Activated T-cell treated with anti-CD3 and anti-CD28 coated beads, Interleukin-2, amount 50 U/mL, for 4 hours (primary cell): ENCODE measurements at regions not wholly inside any gene's neighbourhood (a gene's known extent, or its start where the extent isn't known, plus 50 kb on each side); places are given as distances from the start of the nearest gene placed in this dataset.

Experiments used
- ATAC-seq, 2 donors: fragments of 200-7000 bp; cut with Tn5 transposase; one replicate each; pipeline ENCODE4 v1.10.0; 2021
- DNase-seq: peaks from one replicate; pipeline ENCODE4 v3.0.0-alpha.2; 2020
- H3K27me3 Mint-ChIP-seq: one replicate; pipeline ENCODE4 v1.8.0; 2021; ENCODE audit warnings: low read depth, mixed read lengths
- H3K36me3 Mint-ChIP-seq: one replicate; pipeline ENCODE4 v1.8.0; 2022; ENCODE audit warnings: mixed read lengths; ENCODE audit not compliant: insufficient read depth
- H3K4me1 Mint-ChIP-seq: one replicate; pipeline ENCODE4 v1.8.0; 2021; ENCODE audit warnings: low read depth, mixed read lengths
- H3K4me3 Mint-ChIP-seq: one replicate; pipeline ENCODE4 v1.8.0; 2021; ENCODE audit warnings: mild to moderate bottlenecking, moderate library complexity, mixed read lengths
- H3K9me3 Mint-ChIP-seq: one replicate; pipeline ENCODE4 v1.8.0; 2021; ENCODE audit warnings: mixed read lengths

DNA sequence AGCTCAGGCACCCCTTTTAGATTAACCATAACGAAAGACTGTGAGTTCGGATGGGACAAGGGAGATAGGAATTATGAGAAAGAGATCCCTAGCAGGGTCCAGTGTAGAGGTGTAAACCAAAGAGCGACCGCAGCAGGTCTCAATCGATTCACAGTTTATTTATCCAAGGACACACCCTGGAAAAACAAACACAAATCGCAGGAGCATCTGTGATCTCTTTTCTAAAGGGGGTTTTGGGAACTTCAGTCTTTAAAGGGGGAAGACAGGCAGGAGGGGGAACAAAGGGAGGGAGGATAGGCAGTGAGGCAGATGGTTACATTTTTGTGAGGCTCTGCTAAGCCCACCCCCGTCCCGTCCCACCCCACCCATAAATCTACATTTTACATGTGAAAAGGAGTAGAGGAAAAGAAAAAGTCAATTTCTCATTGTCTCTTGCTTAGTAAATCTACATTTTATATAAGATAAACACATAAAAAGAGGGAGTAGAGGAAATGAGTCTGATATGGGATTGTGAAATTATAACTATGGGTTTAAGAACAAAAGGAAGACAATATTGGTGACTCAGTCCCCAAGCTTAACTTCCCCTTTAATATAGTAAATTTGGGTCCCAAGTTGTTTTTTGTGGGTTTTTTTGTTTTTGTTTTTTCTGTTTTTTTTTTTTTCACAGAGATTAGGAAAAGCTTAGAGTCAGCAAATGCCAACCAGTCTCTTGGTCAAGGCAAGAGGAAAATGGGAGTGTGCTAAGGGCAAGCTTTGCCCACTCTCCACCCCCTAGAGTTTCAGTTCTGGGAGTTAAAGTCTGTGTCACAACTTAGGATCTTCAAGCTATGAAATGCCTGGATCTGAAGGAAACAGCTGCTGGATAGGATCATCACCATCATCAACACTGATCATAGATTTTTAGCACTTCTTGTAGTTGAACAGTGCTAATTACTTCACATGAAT, 160.9 kb upstream of the CDH5 start:
- Mint-ChIP-seq H3K36me3 (no peaks in the 10 kb centered on the region), H3K4me3 (no peak overlapping the region), H3K9me3 (no peaks in the 10 kb centered on the region), H3K27me3 (peaks cover 17% of the 10 kb centered on the region), H3K4me1 (no peaks in the 10 kb centered on the region)
- DNase-seq: no peak
- no peak for ATAC-seq

DNA sequence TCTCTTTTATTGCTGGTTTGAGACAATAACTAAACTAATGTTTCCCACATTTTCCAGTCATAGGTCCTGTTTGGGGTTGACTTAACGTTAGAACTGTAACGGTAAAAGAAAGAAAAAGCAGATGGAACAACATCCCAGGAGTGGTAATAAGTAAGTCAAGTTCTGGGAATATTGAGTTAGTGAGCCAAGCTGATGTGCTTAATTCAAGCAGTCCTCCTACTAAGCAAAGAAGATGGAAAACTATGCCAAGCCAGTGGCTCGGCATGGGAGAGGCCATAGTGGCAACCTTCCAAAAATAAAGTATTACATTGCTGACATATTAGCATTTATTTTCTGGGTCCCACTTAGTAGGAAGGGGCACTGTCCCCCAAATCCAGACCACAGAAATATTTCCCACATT, 161.7 kb upstream of the CDH5 start:
- H3K4me1 Mint-ChIP-seq: no peaks in the 10 kb centered on the region
- no peak overlapping the region for H3K4me3 Mint-ChIP-seq
- no peaks in the 10 kb centered on the region for H3K9me3 Mint-ChIP-seq
- DNase-seq (no peak), ATAC-seq (no peak)
- H3K27me3 Mint-ChIP-seq: peaks cover 12% of the 10 kb centered on the region
- H3K36me3 Mint-ChIP-seq: no peaks in the 10 kb centered on the region

DNA sequence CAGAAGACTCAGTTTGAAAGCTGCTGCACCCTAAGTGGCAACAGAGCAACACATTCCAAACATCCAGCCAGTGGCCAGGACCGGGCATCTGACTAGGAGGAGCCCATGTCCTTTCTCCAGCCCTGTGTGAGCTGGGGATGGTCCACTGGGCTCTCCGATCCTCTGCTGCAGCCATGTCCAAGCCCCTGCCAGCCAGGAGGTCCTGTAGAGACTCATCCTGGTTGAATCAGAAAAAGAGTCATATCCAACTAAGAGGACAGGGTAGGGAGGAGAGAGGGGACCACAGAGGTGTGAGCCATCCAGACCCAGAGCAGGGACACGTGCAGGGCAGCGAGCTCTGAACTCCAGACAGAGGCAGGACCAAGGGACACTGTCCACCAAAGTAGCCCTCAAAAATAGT, 163.0 kb upstream of the CDH5 start:
- H3K27me3 Mint-ChIP-seq: peaks cover 12% of the 10 kb centered on the region
- no peak for ATAC-seq
- no peaks in the 10 kb centered on the region for H3K9me3 Mint-ChIP-seq

DNA sequence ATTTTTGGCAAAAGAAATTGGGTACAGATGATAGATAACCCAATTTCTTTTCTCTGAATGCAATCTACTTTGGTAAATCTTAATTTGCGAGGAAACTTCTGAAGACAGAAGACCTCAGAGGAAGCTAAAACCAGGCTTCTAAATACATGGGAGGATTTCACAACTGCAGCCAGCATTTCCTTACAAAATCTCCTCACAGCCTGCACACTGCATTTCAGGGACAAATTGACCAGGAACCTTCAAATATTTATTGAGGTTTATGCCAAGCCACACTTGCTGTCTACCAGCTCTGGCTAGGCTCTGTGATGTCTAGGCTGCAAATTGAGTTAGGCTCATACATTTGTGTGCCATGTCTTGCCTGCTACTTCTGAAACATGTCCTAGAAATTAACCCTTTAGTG, 167.3 kb upstream of the CDH5 start:
- DNase-seq (no peak), ATAC-seq (no peak)
- no peaks in the 10 kb centered on the region for H3K4me1 Mint-ChIP-seq
- no peaks in the 10 kb centered on the region for H3K9me3 Mint-ChIP-seq
- peaks cover 4% of the 10 kb centered on the region for H3K27me3 Mint-ChIP-seq
- H3K4me3 Mint-ChIP-seq: no peak overlapping the region
- no peaks in the 10 kb centered on the region for H3K36me3 Mint-ChIP-seq

More for the DNA sequence above, 163.0 kb upstream of the CDH5 start:
- no peaks in the 10 kb centered on the region for H3K36me3 Mint-ChIP-seq
- DNase-seq: no peak
- H3K4me3 Mint-ChIP-seq: no peak overlapping the region
- H3K4me1 Mint-ChIP-seq: no peaks in the 10 kb centered on the region

DNA sequence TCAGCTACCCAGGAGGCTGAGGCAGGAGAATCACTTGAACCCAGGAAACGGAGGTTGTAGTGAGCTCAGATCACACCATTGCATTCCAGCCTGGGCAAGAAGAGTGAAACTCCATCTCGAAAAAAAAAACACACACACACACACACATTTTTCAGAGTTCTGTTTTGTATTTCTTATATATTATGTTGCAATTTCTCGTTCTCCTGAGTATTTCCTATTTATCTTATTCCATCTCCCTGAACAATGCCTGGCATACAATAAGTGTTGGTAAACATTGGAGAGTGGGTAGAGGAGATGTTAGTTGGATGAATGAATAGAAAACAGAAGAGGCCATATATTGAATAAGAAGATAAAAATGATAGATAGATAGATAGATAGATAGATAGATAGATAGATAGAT, 167.8 kb upstream of the CDH5 start:
- Mint-ChIP-seq H3K4me3 (no peak overlapping the region), H3K27me3 (peaks cover 1% of the 10 kb centered on the region), H3K36me3 (no peaks in the 10 kb centered on the region), H3K4me1 (no peaks in the 10 kb centered on the region), H3K9me3 (no peaks in the 10 kb centered on the region)
- ATAC-seq: no peak
- DNase-seq: no peak

- Mint-ChIP-seq H3K4me1 (no peaks in the 10 kb centered on the region), H3K4me3 (no peak overlapping the region), H3K36me3 (no peaks in the 10 kb centered on the region), H3K9me3 (no peaks in the 10 kb centered on the region), H3K27me3 (no peaks in the 10 kb centered on the region)
- DNase-seq (no peak), ATAC-seq (no peak)
Measured at GRCh38 chr16:66197668-66198278, 168.7 kb upstream of the CDH5 start.

GRCh38 chr16:66196770-66197169, 169.7 kb upstream of the CDH5 start:
- ATAC-seq (no peak), DNase-seq (no peak)
- Mint-ChIP-seq H3K9me3 (no peaks in the 10 kb centered on the region), H3K4me3 (no peak overlapping the region), H3K27me3 (no peaks in the 10 kb centered on the region), H3K4me1 (no peaks in the 10 kb centered on the region), H3K36me3 (no peaks in the 10 kb centered on the region)

- Mint-ChIP-seq H3K4me1 (no peaks in the 10 kb centered on the region), H3K36me3 (no peaks in the 10 kb centered on the region), H3K27me3 (peaks cover 5% of the 10 kb centered on the region), H3K9me3 (no peaks in the 10 kb centered on the region), H3K4me3 (no peak overlapping the region)
- ATAC-seq (no peak), DNase-seq (no peak)
Measured at GRCh38 chr16:66194866-66195265, 171.6 kb upstream of the CDH5 start.

- DNase-seq: no peak
- H3K27me3 Mint-ChIP-seq: peaks cover 13% of the 10 kb centered on the region
- no peak overlapping the region for H3K4me3 Mint-ChIP-seq
- H3K9me3 Mint-ChIP-seq: no peaks in the 10 kb centered on the region
- ATAC-seq: no peak
- no peaks in the 10 kb centered on the region for H3K4me1 Mint-ChIP-seq
- H3K36me3 Mint-ChIP-seq: no peaks in the 10 kb centered on the region
Measured at GRCh38 chr16:66193543-66194229, 172.8 kb upstream of the CDH5 start.

- H3K36me3 Mint-ChIP-seq: no peaks in the 10 kb centered on the region
- no peaks in the 10 kb centered on the region for H3K4me1 Mint-ChIP-seq
- H3K9me3 Mint-ChIP-seq: no peaks in the 10 kb centered on the region
- no peak for ATAC-seq
- peaks cover 26% of the 10 kb centered on the region for H3K27me3 Mint-ChIP-seq
- no peak overlapping the region for H3K4me3 Mint-ChIP-seq
- DNase-seq: no peak
Measured at GRCh38 chr16:66190411-66190810, 176.1 kb upstream of the CDH5 start.

DNA sequence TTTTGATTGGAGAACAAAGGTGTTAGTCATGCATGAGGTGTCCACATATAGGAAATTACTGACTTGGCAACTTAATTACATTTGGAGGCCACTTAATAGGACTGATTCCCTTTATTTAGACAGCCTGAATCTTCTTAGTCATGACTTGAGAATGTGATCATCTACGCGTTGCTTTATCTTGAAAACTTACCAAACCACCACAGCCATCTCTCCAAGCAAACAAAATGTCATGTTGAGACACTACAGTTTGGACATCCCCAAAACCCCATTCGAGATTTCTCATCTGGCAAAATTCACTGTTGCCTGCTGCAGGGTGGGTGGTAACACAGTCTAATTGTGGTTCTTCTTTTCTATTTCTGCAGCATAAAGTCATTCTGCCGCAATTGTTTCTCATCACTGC, 176.5 kb upstream of the CDH5 start:
- Mint-ChIP-seq H3K4me1 (no peaks in the 10 kb centered on the region), H3K4me3 (no peak overlapping the region), H3K36me3 (no peaks in the 10 kb centered on the region), H3K9me3 (no peaks in the 10 kb centered on the region), H3K27me3 (peaks cover 26% of the 10 kb centered on the region)
- ATAC-seq: no peak
- DNase-seq: no peak

DNA sequence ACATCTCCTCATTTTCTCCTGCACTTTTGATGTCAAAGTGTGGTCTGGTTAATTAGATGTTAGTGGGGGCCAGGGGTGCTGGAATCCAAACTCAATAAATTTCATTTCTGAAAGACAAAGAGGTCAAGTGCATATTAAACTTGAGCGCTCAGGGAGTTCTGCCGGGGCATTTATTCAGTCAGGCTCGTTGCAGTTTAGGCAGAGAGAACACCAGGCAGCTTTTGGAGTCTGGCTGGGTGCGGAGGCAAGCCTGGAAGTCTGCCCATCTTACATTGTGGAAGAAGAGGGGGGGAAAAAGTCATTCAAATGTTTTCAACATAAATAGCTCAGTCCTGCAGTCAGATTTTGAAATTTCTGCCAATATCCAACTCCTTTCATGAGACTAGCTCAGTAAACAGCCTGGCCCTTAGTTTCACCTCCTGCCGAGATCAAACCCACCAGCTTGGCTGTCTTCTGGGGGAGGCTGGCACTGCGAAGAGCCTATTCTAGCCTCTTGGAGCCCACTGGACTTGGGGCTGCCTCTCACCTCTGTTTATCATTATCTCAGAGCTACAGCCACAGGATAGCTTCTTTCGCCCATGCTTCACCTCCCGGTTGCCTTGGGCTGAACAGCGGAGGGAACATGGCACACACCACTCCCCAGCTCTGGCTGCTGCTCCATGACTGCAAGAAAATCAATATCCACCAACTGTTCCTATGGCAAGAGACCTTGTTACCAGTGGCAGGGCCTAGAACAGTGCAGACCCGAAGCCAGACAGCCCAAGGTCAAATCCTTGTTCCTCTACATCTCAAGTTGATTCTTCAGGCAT, 177.4 kb upstream of the CDH5 start:
- DNase-seq (no peak), ATAC-seq (no peak)
- Mint-ChIP-seq H3K36me3 (no peaks in the 10 kb centered on the region), H3K4me3 (no peak overlapping the region), H3K27me3 (peaks cover 26% of the 10 kb centered on the region), H3K9me3 (no peaks in the 10 kb centered on the region), H3K4me1 (no peaks in the 10 kb centered on the region)

DNA sequence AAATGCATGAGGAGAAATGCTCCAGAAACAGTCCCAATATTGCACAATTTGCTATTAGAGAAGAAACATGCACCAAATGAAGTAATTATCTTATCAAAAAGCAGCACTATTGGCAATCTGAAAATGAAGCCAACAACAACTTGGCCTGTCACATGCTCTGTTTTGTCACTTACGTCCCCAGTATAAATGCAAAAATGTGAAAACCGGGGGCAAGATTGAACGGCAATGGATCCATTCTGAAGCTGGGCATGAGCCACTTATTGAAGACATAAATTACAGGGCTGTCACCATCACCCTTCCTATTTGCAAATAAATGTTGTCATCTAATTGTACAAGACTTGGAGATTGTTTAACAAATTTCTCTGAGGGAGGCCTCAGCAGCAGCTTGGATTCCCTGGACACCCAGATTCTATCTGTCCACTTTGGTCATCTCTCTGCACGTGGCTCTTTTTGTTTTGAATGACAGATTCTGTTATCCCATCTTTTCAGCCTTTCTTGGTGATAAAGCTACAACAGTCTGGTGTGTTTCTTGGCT, 180.2 kb upstream of the CDH5 start:
- no peak overlapping the region for H3K4me3 Mint-ChIP-seq
- peaks cover 26% of the 10 kb centered on the region for H3K27me3 Mint-ChIP-seq
- H3K36me3 Mint-ChIP-seq: no peaks in the 10 kb centered on the region
- no peak for DNase-seq
- H3K9me3 Mint-ChIP-seq: no peaks in the 10 kb centered on the region
- ATAC-seq: no peak
- no peaks in the 10 kb centered on the region for H3K4me1 Mint-ChIP-seq

GRCh38 chr16:66182592-66182991, 183.9 kb upstream of the CDH5 start:
- no peaks in the 10 kb centered on the region for H3K4me1 Mint-ChIP-seq
- ATAC-seq (no peak), DNase-seq (no peak)
- no peaks in the 10 kb centered on the region for H3K36me3 Mint-ChIP-seq
- H3K4me3 Mint-ChIP-seq: no peak overlapping the region
- peaks cover 11% of the 10 kb centered on the region for H3K27me3 Mint-ChIP-seq
- peaks cover 4% of the 10 kb centered on the region for H3K9me3 Mint-ChIP-seq
